ENCODE measurements at regions not wholly inside any gene's neighbourhood (a gene's known extent, or its start where the extent isn't known, plus 50 kb on each side); places are given as distances from the start of the nearest gene placed in this dataset.

DNA sequence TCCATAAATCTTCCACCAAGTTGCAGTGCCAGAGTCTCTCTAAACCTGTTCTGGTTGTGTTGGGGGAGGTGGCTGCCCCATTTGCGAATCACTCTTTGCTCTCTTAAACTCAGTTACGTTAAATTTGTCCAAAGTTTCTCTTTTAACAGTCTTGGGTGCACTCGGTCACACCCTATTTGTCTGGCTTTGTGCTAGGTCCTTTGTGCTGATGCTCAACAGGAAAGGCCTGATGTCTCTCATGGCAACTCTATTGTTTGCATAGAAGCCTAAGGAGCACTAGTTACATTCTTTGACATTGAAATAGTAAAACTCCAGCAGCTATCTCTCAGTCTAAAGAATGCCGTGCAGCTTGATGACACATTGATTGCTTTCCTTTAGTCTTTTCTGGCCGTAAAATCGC lies 105.1 kb downstream of the TRMT11 start:
- intact Hi-C loops (cut with micrococcal nuclease), result no loop called here
- Mint-ChIP-seq H3K36me3 (ENCODE audit: low read depth) (no peaks in the 10 kb centered on the region), H3K9me3 (no peaks in the 10 kb centered on the region), H3K27ac (no peak overlapping the region), H3K27me3 (no peaks in the 10 kb centered on the region), H3K4me1 (peaks cover under 1% of the 10 kb centered on the region), H3K4me3 (no peak overlapping the region)
- DNase-seq, result no peak

DNA sequence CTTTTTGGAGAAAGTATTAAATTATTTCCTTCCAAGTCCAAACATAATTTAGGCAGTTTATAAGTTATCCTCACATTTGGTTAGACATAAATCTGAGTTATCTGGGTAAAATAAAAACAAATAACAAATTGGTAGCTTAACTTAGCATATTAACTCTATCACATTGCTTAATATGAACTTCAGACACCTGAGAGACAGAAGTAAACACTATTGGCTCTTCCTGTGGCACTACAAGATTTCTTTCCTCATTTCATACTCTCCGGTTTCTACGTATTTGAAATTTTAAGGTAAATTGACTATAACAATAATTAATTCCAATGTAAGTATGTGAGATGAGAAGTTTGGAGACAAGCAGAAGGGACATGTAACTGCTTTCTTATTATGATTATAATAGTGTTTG lies 106.8 kb downstream of the TRMT11 start:
- Mint-ChIP-seq H3K36me3 (ENCODE audit: low read depth) (no peaks in the 10 kb centered on the region), H3K9me3 (no peaks in the 10 kb centered on the region), H3K4me1 (no peaks in the 10 kb centered on the region), H3K4me3 (no peak overlapping the region), H3K27me3 (no peaks in the 10 kb centered on the region), H3K27ac (no peak overlapping the region)
- no peak for DNase-seq
- intact Hi-C loops (cut with micrococcal nuclease), result no loop called here

DNA sequence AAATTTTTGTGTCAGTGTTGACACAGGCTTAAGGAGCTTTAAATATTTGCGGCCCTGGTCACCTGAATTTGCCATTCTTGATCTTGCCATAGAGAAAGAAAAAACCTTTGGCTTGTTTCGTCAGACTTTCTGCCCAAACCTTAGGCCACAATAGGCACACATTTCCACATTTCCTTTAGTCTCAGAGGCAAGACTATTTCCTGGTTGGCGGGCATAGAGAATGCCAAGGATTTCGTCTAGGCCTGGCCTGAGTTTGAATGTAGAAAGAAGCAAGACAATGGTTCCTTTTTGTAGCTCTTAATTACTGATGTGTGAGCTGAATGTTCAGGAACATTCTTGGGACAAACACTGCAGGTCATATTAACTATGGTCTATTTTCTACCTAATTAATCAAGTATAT lies 108.1 kb downstream of the TRMT11 start:
- H3K27me3 Mint-ChIP-seq, result no peaks in the 10 kb centered on the region
- no peak overlapping the region for H3K4me3 Mint-ChIP-seq
- H3K9me3 Mint-ChIP-seq, result no peaks in the 10 kb centered on the region
- H3K4me1 Mint-ChIP-seq, result no peaks in the 10 kb centered on the region
- intact Hi-C loops (cut with micrococcal nuclease), result no loop called here
- no peaks in the 10 kb centered on the region for H3K36me3 Mint-ChIP-seq (ENCODE audit: low read depth)
- no peak for DNase-seq
- H3K27ac Mint-ChIP-seq, result no peak overlapping the region

DNA sequence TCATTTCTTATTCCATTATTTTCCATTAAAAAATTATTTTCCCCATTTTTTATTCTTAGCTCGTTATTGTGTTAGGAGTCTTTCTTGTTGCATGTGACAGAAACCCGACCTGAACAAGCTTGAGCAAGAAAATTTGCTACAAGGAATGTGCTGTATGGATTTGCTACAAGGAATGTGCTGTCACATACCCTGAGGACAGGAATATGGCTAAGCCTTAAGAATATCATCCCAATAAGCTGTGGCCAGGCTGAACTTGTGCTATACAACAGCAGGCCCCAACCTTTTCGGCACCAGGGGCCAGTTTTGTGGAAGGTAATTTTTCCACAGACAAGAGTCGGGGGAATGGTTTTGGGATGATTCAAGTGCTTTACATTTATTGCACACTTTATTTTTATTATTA lies 114.0 kb downstream of the TRMT11 start:
- no peaks in the 10 kb centered on the region for H3K4me1 Mint-ChIP-seq
- no peak overlapping the region for H3K27ac Mint-ChIP-seq
- H3K27me3 Mint-ChIP-seq, result no peaks in the 10 kb centered on the region
- no peaks in the 10 kb centered on the region for H3K36me3 Mint-ChIP-seq (ENCODE audit: low read depth)
- intact Hi-C loops (cut with micrococcal nuclease), result no loop called here
- H3K4me3 Mint-ChIP-seq, result no peak overlapping the region
- no peaks in the 10 kb centered on the region for H3K9me3 Mint-ChIP-seq
- no peak for DNase-seq

DNA sequence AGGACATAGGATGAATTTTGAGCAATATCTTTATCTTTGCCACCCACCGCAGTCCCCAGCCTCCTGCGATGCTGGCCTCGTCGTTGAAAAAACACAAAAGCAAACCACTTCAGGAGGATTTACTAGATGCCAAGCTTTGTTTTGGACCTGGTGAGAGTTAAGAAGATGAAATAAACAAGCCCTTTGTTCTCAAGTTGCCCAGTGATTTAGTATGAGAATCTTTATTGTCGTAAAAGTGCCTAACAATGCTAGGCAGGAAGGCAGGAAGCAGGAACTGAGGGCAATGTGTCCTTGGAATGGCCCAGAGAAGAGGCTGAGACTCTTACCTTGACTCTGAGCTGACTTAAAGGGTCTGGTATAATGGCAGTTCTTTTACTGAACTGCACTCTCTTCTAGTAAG lies 116.0 kb downstream of the TRMT11 start:
- H3K36me3 Mint-ChIP-seq (ENCODE audit: low read depth), result no peaks in the 10 kb centered on the region
- no peak for DNase-seq

DNA sequence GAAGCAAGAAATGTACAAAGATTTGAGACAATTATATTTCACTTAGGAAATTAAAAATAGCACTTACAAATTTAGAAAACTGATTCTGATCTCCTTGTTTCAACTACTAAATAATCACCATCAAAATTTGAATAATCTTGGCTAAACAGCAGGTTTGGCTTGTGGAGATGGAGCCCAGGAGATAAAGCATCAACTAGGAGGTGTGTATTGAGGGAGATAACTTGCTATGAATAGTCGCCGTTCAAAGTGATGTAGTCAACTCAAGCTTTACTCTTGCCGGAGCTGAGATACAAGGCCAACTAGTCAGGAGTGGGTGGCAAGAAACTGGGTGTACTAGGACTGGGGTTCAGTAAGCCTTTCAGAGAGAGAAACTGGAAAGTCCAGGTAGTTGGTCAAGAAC lies 117.7 kb downstream of the TRMT11 start:
- Mint-ChIP-seq H3K9me3 (no peaks in the 10 kb centered on the region), H3K4me3 (no peak overlapping the region), H3K4me1 (no peaks in the 10 kb centered on the region), H3K27me3 (no peaks in the 10 kb centered on the region), H3K36me3 (ENCODE audit: low read depth) (no peaks in the 10 kb centered on the region), H3K27ac (no peak overlapping the region)
- DNase-seq, result no peak
- intact Hi-C loops (cut with micrococcal nuclease), result no loop called here

More for the DNA sequence above, 116.0 kb downstream of the TRMT11 start:
- H3K4me1 Mint-ChIP-seq, result no peaks in the 10 kb centered on the region
- intact Hi-C loops (cut with micrococcal nuclease), result no loop called here
- H3K27me3 Mint-ChIP-seq, result no peaks in the 10 kb centered on the region
- H3K4me3 Mint-ChIP-seq, result no peak overlapping the region
- no peak overlapping the region for H3K27ac Mint-ChIP-seq
- no peaks in the 10 kb centered on the region for H3K9me3 Mint-ChIP-seq

DNA sequence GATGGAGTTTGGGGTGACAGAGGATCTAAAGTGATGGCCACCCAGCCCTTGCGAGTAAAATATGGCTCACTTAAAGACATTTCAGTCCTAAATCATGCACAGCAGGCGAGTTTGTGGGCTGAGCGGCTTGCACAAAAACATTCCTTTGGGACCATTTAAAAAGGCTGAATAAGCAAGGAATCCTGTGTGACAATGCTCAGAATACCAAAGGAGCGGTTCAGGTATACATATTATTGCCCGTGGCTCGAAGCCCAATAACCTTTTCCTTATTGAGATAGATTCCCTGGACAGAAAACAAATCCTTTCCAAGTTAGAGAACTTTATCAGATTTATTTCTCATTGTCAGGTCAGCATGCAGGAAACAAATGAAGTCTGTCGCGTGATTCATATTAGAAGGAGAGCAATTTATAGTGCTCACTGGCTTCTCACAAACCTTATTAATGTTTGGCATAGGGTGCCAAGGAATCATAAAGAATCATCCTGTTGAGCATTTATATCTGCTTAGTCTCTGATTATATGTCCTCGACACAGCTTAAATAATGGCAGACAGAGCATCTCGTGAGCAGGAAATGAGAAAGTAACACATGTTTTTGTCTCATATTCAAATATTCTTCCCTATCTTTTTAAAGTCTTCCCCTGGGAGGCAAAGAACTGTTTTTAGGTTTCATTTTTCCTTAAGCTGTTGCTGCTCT lies 121.3 kb downstream of the TRMT11 start:
- Mint-ChIP-seq H3K4me3 (no peak overlapping the region), H3K27ac (no peak overlapping the region), H3K4me1 (no peaks in the 10 kb centered on the region), H3K36me3 (ENCODE audit: low read depth) (no peaks in the 10 kb centered on the region), H3K27me3 (no peaks in the 10 kb centered on the region), H3K9me3 (no peaks in the 10 kb centered on the region)
- DNase-seq, result no peak
- intact Hi-C loops (cut with micrococcal nuclease), result no loop called here

DNA sequence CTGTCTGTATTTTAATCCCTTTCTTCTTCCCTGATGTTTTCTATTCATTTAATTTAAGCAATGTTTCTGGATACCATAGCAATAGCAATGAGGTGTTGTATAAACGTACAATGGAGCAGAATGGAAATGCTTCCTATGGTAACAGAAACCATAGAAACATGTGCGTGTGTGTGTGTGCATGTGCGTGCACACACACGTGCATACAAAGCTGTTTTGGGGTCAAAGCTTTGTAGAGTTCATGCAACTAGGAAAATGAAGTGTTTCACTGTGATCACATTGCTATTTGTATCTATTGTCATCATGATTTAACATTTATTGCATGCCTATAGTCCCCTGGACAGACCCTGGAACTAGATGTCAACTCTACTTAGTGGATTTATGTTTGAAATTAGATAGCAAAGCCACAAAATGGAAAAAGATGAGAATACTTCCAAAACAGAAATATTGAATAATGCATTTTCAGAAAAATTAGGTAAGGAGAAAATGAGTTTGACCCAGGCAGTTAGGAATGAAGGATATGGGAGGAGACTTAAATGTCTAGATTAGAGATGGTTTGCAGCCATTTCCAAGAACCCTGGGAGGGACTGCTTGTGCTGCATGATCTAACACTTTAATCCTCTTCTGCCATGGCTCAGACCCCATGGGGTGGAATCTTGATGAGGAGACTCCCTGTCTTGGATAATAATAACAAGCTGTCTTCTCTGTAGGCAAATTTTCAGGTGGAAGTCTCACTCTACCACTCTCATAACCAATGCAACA lies 124.4 kb downstream of the TRMT11 start:
- Mint-ChIP-seq H3K36me3 (ENCODE audit: low read depth) (no peaks in the 10 kb centered on the region), H3K4me3 (no peak overlapping the region), H3K9me3 (no peaks in the 10 kb centered on the region), H3K4me1 (no peaks in the 10 kb centered on the region), H3K27me3 (no peaks in the 10 kb centered on the region), H3K27ac (no peak overlapping the region)
- intact Hi-C loops (cut with micrococcal nuclease), result no loop called here
- no peak for DNase-seq

DNA sequence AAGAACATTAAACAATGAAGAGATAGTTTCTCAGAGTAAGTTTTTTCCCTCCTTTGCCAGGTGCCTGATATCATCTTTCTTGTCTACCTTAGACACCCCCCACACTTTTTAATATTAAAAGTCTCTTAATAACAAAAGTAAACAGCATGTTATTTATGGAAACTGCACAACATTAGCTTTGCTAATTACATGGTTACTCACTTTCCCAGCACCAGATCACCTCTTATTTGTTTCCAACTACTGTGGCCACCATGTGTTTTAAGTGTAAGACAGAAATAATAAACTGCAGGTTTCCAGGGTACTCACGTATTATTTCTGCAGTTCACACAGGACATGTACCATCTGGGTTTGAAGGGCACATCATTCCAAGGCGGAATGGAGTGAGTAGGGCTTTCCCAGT lies 125.0 kb downstream of the TRMT11 start:
- Mint-ChIP-seq H3K4me1 (no peaks in the 10 kb centered on the region), H3K27ac (no peak overlapping the region), H3K4me3 (no peak overlapping the region), H3K9me3 (no peaks in the 10 kb centered on the region), H3K36me3 (ENCODE audit: low read depth) (no peaks in the 10 kb centered on the region), H3K27me3 (no peaks in the 10 kb centered on the region)
- DNase-seq, result no peak
- intact Hi-C loops (cut with micrococcal nuclease), result no loop called here

DNA sequence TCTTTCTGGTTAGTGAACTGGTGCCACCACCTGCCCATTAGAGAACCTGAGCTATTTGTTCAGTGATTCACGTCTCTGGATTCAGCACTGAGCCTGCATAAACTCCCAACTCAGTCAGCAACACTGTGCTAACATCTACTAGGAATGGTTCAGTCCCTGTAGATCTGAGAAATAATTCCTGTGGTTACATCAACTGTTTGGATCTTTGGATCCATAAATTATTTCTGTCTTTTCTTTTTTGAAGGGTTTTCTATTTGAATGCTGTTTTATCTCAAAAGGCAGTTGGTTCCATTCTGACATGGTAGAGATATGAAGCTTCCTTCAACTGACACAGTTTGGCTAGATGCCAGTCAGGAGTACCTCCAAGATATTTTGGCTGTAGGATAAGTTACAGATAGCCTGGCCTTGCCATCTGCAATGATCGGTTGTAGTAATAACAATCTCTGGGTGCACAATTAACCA lies 125.9 kb downstream of the TRMT11 start:
- Mint-ChIP-seq H3K4me1 (no peaks in the 10 kb centered on the region), H3K9me3 (no peaks in the 10 kb centered on the region), H3K27me3 (no peaks in the 10 kb centered on the region), H3K27ac (no peak overlapping the region), H3K36me3 (ENCODE audit: low read depth) (no peaks in the 10 kb centered on the region), H3K4me3 (no peak overlapping the region)
- DNase-seq, result no peak
- intact Hi-C loops (cut with micrococcal nuclease), result no loop called here

DNA sequence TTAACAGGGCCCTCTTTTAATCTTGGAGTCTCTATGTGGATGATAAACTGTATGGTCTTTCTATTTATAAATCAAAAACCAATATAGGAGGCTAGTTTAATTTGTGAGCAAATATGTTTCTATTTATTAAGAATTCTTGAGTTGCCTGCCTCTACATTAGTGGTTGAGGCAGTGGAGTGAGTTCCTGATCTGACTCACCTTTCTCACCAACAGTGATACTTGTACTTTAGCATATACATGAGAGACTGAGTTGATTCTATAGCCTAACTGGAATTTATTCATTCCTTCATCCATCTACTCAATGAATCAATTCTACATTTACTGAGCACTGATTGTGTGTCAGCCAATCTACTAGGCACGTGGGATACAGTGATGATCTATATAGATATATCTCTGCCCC lies 126.9 kb downstream of the TRMT11 start:
- H3K9me3 Mint-ChIP-seq, result no peaks in the 10 kb centered on the region
- DNase-seq, result no peak
- no peaks in the 10 kb centered on the region for H3K36me3 Mint-ChIP-seq (ENCODE audit: low read depth)
- no peak overlapping the region for H3K27ac Mint-ChIP-seq
- no peaks in the 10 kb centered on the region for H3K4me1 Mint-ChIP-seq
- no peak overlapping the region for H3K4me3 Mint-ChIP-seq
- intact Hi-C loops (cut with micrococcal nuclease), result no loop called here
- no peaks in the 10 kb centered on the region for H3K27me3 Mint-ChIP-seq

DNA sequence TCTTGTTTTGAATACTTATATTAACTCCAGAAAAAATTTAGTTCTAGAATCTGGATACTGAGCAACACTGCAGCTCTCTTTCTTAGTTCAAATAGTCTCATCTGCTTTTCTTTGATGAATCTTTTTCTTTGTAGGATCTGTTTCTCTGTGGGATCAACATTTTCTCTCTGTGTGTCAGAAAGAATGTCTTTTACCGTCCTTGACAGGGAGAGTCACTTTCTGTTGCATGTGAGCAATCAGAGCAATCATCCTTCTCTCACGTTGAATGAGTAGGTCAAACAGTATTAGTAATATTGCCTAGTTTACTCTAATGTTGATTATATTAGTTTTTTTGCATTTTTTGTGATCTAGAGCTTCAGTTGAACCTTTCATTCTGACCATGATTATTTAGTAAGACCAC lies 130.9 kb downstream of the TRMT11 start:
- DNase-seq, result no peak
- Mint-ChIP-seq H3K4me1 (no peaks in the 10 kb centered on the region), H3K27me3 (no peaks in the 10 kb centered on the region), H3K9me3 (no peaks in the 10 kb centered on the region), H3K4me3 (no peak overlapping the region), H3K36me3 (ENCODE audit: low read depth) (no peaks in the 10 kb centered on the region), H3K27ac (no peak overlapping the region)
- intact Hi-C loops (cut with micrococcal nuclease), result no loop called here

DNA sequence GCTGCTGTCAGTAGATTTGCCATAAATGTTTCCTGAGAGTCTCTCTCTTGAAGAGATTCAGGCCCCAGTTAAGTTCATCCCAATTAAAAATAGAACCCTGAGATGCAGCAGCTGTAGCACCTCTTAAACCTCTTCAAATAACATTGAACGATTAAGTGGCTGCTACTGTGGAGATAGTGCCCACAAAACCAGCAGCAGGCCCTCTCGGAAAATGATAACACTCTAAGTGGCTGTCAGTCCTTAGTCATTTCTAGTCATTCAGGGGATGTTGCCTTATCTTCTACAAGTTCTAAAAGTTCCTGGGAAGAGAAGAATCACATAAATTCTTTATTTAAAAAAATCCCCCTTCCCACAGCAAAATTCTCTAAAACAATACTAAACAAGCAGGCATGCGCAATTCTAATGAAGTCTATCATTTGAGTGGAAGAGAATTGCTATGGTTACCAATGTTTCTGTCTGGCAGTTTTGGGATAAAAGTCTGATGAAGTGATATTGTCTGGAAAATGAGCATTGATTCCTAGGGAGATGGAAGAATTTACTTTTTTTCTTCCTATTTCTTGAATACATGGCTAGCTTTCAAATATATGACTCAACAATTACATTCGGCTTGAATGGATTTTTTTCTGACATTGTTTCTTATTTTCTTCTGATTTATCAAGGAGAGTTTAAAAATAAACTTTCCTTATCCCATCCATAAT lies 131.9 kb downstream of the TRMT11 start:
- H3K4me1 Mint-ChIP-seq, result no peaks in the 10 kb centered on the region
- no peaks in the 10 kb centered on the region for H3K27me3 Mint-ChIP-seq

DNA sequence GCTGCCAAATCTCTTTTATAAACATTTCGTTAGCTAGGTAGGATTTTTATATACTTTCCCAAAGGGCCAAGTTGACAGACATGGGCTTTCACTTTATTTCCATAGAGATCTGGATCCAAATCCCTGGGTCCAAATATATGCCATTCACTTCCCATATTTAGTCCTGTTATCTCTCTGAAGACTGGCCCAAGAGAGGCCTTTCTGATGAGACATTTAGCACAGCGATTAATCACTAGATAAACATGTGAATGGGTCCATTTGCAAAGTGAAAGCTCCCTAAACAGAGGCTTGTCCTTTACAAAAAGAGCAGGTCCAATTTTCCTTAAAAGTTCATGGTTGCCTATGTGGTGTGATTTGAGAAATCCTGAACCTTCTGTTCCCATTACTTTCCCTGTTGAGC lies 132.6 kb downstream of the TRMT11 start:
- Mint-ChIP-seq H3K4me1 (no peaks in the 10 kb centered on the region), H3K36me3 (ENCODE audit: low read depth) (no peaks in the 10 kb centered on the region), H3K9me3 (no peaks in the 10 kb centered on the region), H3K27me3 (no peaks in the 10 kb centered on the region), H3K27ac (no peak overlapping the region), H3K4me3 (no peak overlapping the region)
- intact Hi-C loops (cut with micrococcal nuclease), result no loop called here
- DNase-seq, result no peak

More for the DNA sequence above, 131.9 kb downstream of the TRMT11 start:
- H3K4me3 Mint-ChIP-seq, result no peak overlapping the region
- no peak overlapping the region for H3K27ac Mint-ChIP-seq
- no peak for DNase-seq
- no peaks in the 10 kb centered on the region for H3K9me3 Mint-ChIP-seq
- H3K36me3 Mint-ChIP-seq (ENCODE audit: low read depth), result no peaks in the 10 kb centered on the region
- intact Hi-C loops (cut with micrococcal nuclease), result no loop called here
